ENCODE measurements at regions not wholly inside any gene's neighbourhood (a gene's known extent, or its start where the extent isn't known, plus 50 kb on each side); places are given as distances from the start of the nearest gene placed in this dataset.

GRCh38 chr14:76678244-76678800, 82.9 kb upstream of the VASH1 start:
- DNase-seq (ENCODE audit: low read depth in 1 of 2, low spot score in 1 of 2): no peak
- H3K27me3 ChIP-seq (ENCODE audit: insufficient read depth, poor library complexity, severe bottlenecking): no peaks in the 10 kb centered on the region
- H3K27ac ChIP-seq (replicated peaks): no peak overlapping the region
- TF ChIP-seq GABPA (IDR thresholded peaks at IDR 0.05; ENCODE audit: low read depth) (no peak), SPI1 (IDR thresholded peaks at IDR 0.05; ENCODE audit: borderline replicate concordance, low read depth) (no peak), POLR2AphosphoS5 (IDR thresholded peaks at IDR 0.05; ENCODE audit: low read depth) (no peak), CTCF (IDR thresholded peaks at IDR 0.05; ENCODE audit: insufficient read depth, low read length) (no peak), REST (IDR thresholded peaks at IDR 0.05; ENCODE audit: insufficient replicate concordance, low read depth) (no peak)
- no peak overlapping the region for H3K4me3 ChIP-seq (replicated peaks; ENCODE audit: insufficient read depth, low read length)

GRCh38 chr14:76682367-76682766, 78.9 kb upstream of the VASH1 start:
- TF ChIP-seq CTCF (IDR thresholded peaks at IDR 0.05; ENCODE audit: insufficient read depth, low read length): no peak
- TF ChIP-seq SPI1 (IDR thresholded peaks at IDR 0.05; ENCODE audit: borderline replicate concordance, low read depth): no peak
- no peak for TF ChIP-seq POLR2AphosphoS5 (IDR thresholded peaks at IDR 0.05; ENCODE audit: low read depth)
- no peak for TF ChIP-seq REST (IDR thresholded peaks at IDR 0.05; ENCODE audit: insufficient replicate concordance, low read depth)
- TF ChIP-seq GABPA (IDR thresholded peaks at IDR 0.05; ENCODE audit: low read depth): no peak
- Histone ChIP-seq H3K27me3 (ENCODE audit: insufficient read depth, poor library complexity, severe bottlenecking) (no peaks in the 10 kb centered on the region), H3K27ac (replicated peaks) (no peak overlapping the region), H3K4me3 (replicated peaks; ENCODE audit: insufficient read depth, low read length) (no peak overlapping the region)
- no peak for DNase-seq (ENCODE audit: low read depth in 1 of 2, low spot score in 1 of 2)

- H3K27ac ChIP-seq (replicated peaks): no peak overlapping the region
- no peaks in the 10 kb centered on the region for H3K27me3 ChIP-seq (ENCODE audit: insufficient read depth, poor library complexity, severe bottlenecking)
- H3K4me3 ChIP-seq (replicated peaks; ENCODE audit: insufficient read depth, low read length): no peak overlapping the region
- TF ChIP-seq SPI1 (IDR thresholded peaks at IDR 0.05; ENCODE audit: borderline replicate concordance, low read depth): no peak
- no peak for DNase-seq (ENCODE audit: low read depth in 1 of 2, low spot score in 1 of 2)
These were observed 74.6 kb upstream of the VASH1 start for GRCh38 chr14:76686646-76687045.

DNA sequence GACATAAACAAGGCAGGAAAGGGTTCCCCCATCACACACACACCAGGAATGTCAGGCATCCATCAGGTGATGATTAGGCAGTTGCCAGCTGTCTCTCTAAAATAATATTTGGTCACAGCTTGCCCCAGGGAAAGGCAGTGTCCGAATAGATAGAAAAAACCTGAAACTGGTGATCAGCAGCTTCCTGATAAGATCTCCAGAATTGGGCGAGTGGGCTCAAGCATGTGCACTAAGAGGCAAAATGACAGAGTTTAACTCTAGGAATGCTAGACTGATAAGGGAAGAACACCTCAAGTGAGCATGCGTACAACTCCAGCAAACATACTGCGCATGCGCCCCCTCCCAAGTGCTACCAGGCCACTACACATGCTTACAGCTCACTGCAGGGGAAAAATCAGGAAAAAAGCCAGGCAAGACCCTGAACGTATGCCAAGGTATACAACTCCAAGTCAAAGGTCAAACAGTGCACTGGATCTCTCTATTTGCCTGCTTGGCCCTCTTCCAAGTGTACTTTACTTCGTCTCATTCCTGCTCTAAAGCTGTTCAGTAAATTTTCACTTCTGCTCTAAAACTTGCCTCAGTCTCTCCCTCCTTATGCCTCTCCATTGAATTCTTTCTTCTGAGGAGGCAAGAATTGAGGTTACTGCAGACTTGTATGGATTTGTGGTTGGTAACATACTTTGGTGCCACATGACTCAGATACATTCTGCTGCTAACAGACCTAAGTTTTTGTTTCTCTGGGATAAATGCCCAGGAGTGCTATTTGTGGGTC, 73.5 kb upstream of the VASH1 start:
- Histone ChIP-seq H3K27ac (replicated peaks) (no peak overlapping the region), H3K4me3 (replicated peaks; ENCODE audit: insufficient read depth, low read length) (no peak overlapping the region), H3K27me3 (ENCODE audit: insufficient read depth, poor library complexity, severe bottlenecking) (no peaks in the 10 kb centered on the region)
- TF ChIP-seq POLR2AphosphoS5 (IDR thresholded peaks at IDR 0.05; ENCODE audit: low read depth) (no peak), GABPA (IDR thresholded peaks at IDR 0.05; ENCODE audit: low read depth) (no peak), SPI1 (IDR thresholded peaks at IDR 0.05; ENCODE audit: borderline replicate concordance, low read depth) (no peak), REST (IDR thresholded peaks at IDR 0.05; ENCODE audit: insufficient replicate concordance, low read depth) (no peak), CTCF (IDR thresholded peaks at IDR 0.05; ENCODE audit: insufficient read depth, low read length) (no peak)
- DNase-seq (ENCODE audit: low read depth in 1 of 2, low spot score in 1 of 2): no peak

Data from HL-60 (cell line).